ENCODE measurements at regions not wholly inside any gene's neighbourhood (a gene's known extent, or its start where the extent isn't known, plus 50 kb on each side); places are given as distances from the start of the nearest gene placed in this dataset.

DNA sequence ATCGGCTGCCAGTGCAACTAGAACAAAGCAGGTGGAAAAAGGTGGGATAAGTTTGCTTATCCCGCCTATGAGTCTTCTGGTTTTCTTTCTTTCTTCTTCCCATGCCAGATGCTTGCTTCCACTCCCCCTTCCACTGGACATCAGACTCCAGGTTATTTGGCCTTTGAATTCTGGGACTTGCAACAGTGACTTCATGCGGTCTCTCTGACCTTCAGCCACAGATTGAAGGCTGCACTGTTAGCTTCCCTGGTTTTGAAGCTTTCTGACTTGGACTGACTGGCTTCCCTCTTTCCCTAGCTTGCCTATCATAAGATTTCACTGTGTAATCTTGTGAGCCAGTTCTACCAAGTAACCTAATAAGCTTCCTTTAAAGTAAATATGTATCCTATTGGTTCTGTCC lies 878.4 kb upstream of the GJE1 start:
- intact Hi-C loops (cut with micrococcal nuclease; ENCODE audit: unreplicated experiment) = no loop called here
- ChIA-PET POLR2A (ENCODE audit: low non-redundant PET) (no interaction called here), CTCF (no interaction called here)
- TF ChIP-seq EZH2 (IDR thresholded peaks at IDR 0.05; ENCODE audit: borderline replicate concordance, low read depth, low read length, poor library complexity, severe bottlenecking) = no peak
- TF ChIP-seq, protein P1, sequence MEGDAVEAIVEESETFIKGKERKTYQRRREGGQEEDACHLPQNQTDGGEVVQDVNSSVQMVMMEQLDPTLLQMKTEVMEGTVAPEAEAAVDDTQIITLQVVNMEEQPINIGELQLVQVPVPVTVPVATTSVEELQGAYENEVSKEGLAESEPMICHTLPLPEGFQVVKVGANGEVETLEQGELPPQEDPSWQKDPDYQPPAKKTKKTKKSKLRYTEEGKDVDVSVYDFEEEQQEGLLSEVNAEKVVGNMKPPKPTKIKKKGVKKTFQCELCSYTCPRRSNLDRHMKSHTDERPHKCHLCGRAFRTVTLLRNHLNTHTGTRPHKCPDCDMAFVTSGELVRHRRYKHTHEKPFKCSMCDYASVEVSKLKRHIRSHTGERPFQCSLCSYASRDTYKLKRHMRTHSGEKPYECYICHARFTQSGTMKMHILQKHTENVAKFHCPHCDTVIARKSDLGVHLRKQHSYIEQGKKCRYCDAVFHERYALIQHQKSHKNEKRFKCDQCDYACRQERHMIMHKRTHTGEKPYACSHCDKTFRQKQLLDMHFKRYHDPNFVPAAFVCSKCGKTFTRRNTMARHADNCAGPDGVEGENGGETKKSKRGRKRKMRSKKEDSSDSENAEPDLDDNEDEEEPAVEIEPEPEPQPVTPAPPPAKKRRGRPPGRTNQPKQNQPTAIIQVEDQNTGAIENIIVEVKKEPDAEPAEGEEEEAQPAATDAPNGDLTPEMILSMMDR (conservative IDR thresholded peaks at IDR 0.05; ENCODE audit: low read depth, low read length) = no peak
- no TSS peak for BruUV-seq (replicated peaks)
- no peak overlapping the region for H3K27ac ChIP-seq (ENCODE audit: low read depth, low read length, poor library complexity, severe bottlenecking)
- H3K4me3 ChIP-seq (ENCODE audit: low read depth, low read length, poor library complexity, severe bottlenecking) = no peak overlapping the region
- no peaks in the 10 kb centered on the region for H3K4me1 ChIP-seq (ENCODE audit: insufficient read depth, low read length, poor library complexity, severe bottlenecking)
- no peak for DNase-seq (ENCODE audit: low spot score)
- H3K9me3 ChIP-seq (ENCODE audit: low read depth, low read length, poor library complexity, severe bottlenecking) = no peaks in the 10 kb centered on the region
- no peaks in the 10 kb centered on the region for H3K27me3 ChIP-seq (replicated peaks; ENCODE audit: insufficient read depth, low read depth, low read length, poor library complexity)
- H3K36me3 ChIP-seq (ENCODE audit: insufficient read depth, low read length, poor library complexity, severe bottlenecking) = no peaks in the 10 kb centered on the region

DNA sequence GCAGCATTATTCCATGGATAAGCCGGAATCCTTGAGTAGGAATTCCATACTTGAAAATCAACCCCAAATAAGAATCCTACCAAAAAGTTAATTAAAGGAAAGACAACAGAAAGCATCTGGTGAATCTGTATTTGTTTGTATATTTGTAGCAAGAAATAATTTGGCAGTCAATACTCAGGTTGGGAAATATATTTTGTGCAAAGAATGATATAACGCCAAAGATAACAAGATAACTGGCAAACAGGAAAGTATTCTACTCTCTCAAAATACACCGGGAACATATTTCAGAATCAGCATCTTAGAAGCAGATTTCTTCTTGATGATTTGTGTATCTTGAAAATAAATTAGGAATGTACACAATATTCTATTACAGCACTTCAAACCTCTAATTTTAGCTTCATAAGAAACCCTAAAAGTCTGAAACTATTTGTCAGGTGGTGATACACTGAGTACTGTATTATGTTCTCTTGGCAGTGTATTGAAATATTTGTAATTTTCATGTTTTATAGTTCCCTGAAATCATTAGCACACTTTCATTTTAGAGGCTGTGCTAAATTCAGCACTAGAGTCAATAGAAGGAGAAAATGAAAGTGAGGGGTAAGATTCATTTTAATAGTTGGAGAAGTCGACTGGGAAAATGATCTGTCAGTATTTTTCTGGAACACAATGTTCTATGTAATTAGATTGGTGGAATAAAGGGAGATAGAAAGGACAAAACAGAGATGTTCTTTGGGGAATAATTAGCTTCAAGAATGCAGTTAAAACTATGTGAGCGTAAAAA lies 879.7 kb upstream of the GJE1 start:
- Histone ChIP-seq H3K9me3 (ENCODE audit: low read depth, low read length, poor library complexity, severe bottlenecking) (no peaks in the 10 kb centered on the region), H3K36me3 (ENCODE audit: insufficient read depth, low read length, poor library complexity, severe bottlenecking) (no peaks in the 10 kb centered on the region), H3K27me3 (replicated peaks; ENCODE audit: insufficient read depth, low read depth, low read length, poor library complexity) (no peaks in the 10 kb centered on the region), H3K4me1 (ENCODE audit: insufficient read depth, low read length, poor library complexity, severe bottlenecking) (no peaks in the 10 kb centered on the region), H3K4me3 (ENCODE audit: low read depth, low read length, poor library complexity, severe bottlenecking) (no peak overlapping the region), H3K27ac (ENCODE audit: low read depth, low read length, poor library complexity, severe bottlenecking) (no peak overlapping the region)
- intact Hi-C loops (cut with micrococcal nuclease; ENCODE audit: unreplicated experiment) = no loop called here
- DNase-seq (ENCODE audit: low spot score) = no peak
- ChIA-PET CTCF (no interaction called here), POLR2A (ENCODE audit: low non-redundant PET) (no interaction called here)
- no TSS peak for BruUV-seq (replicated peaks)
- TF ChIP-seq EZH2 (IDR thresholded peaks at IDR 0.05; ENCODE audit: borderline replicate concordance, low read depth, low read length, poor library complexity, severe bottlenecking) = no peak
- TF ChIP-seq, protein P1 (conservative IDR thresholded peaks at IDR 0.05; ENCODE audit: low read depth, low read length) = no peak

DNA sequence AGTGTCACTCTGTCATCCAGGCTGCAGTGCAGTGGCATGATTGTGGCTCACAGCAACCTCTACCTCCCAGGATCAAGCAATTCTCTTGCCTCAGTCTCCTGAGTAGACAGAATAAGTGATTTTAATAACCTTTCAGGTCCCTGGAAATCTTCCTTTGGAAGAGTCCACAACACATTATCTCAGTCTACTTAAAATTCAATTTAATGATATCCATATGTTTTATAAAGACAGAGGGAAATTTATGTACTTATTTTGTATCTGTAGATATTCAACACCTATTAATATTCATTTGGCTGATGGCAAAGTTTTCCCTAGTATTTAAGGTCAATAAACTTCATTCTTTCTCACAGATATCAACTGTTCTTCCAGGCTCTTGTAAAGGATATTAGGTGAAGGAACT lies 881.4 kb upstream of the GJE1 start:
- Histone ChIP-seq H3K4me1 (ENCODE audit: insufficient read depth, low read length, poor library complexity, severe bottlenecking) (no peaks in the 10 kb centered on the region), H3K27me3 (replicated peaks; ENCODE audit: insufficient read depth, low read depth, low read length, poor library complexity) (no peaks in the 10 kb centered on the region), H3K27ac (ENCODE audit: low read depth, low read length, poor library complexity, severe bottlenecking) (no peak overlapping the region), H3K9me3 (ENCODE audit: low read depth, low read length, poor library complexity, severe bottlenecking) (no peaks in the 10 kb centered on the region), H3K4me3 (ENCODE audit: low read depth, low read length, poor library complexity, severe bottlenecking) (no peak overlapping the region), H3K36me3 (ENCODE audit: insufficient read depth, low read length, poor library complexity, severe bottlenecking) (no peaks in the 10 kb centered on the region)
- no peak for DNase-seq (ENCODE audit: low spot score)
- intact Hi-C loops (cut with micrococcal nuclease; ENCODE audit: unreplicated experiment) = no loop called here
- POLR2A ChIA-PET (ENCODE audit: low non-redundant PET) = no interaction called here
- TF ChIP-seq EZH2 (IDR thresholded peaks at IDR 0.05; ENCODE audit: borderline replicate concordance, low read depth, low read length, poor library complexity, severe bottlenecking) = no peak
- TF ChIP-seq, protein P1 (conservative IDR thresholded peaks at IDR 0.05; ENCODE audit: low read depth, low read length) = no peak
- CTCF ChIA-PET = no interaction called here
- BruUV-seq (replicated peaks) = no TSS peak

Measured in A673 (cell line).